Panc1 (cell line): ENCODE measurements at regions not wholly inside any gene's neighbourhood (a gene's known extent, or its start where the extent isn't known, plus 50 kb on each side); places are given as distances from the start of the nearest gene placed in this dataset.

Experiments
- ATAC-seq: fragments of 200-7000 bp; cut with Tn5 transposase; 2 replicates; pipeline ENCODE4 v1.9.1; 2020; ENCODE audit warnings: mild to moderate bottlenecking, moderate library complexity
- BruUV-seq: library from RNA; stranded (reverse); fragments of 400-500 nt; replicated peaks from 2 replicates; lab custom pipeline; 2021; lab: Mats Ljungman, UMichigan
- CTCF ChIA-PET: fragments of 300-600 bp; sonication (Branson Sonifier 250); formaldehyde crosslinking; loops from one replicate; lab custom pipeline; 2022; ENCODE audit warnings: antibody characterized with exemption; lab: Charles Lee
- POLR2A ChIA-PET: fragments of 300-600 bp; sonication (Branson Sonifier 250); formaldehyde crosslinking; loops from one replicate; lab custom pipeline; 2022; ENCODE audit warnings: antibody characterized with exemption; lab: Charles Lee
- DNase-seq: peaks from one replicate; pipeline ENCODE4 v3.0.0-alpha.2; 2010; ENCODE audit warnings: low read depth, low spot score
- H3K27ac ChIP-seq: 2 replicates; pipeline ENCODE4 v1.5.1; 2011; ENCODE audit warnings: mild to moderate bottlenecking, low read length, inconsistent platforms
- H3K27me3 ChIP-seq: fragments of 200-500 bp; sonication (Bioruptor generic); 2 replicates; pipeline ENCODE4 v1.6.0; 2014; ENCODE audit warnings: low read length, inconsistent platforms; ENCODE audit not compliant: control insufficient read depth, insufficient read depth
- H3K36me3 ChIP-seq: fragments of 200-500 bp; sonication (Bioruptor generic); 2 replicates; pipeline ENCODE4 v1.5.1; 2014; ENCODE audit warnings: inconsistent platforms, mild to moderate bottlenecking, low read length, moderate library complexity; ENCODE audit not compliant: control insufficient read depth, insufficient read depth
- H3K4me1 ChIP-seq: 2 replicates; pipeline ENCODE4 v1.5.1; 2011; ENCODE audit warnings: inconsistent platforms, mild to moderate bottlenecking, low read length, moderate library complexity; ENCODE audit not compliant: control insufficient read depth, insufficient read depth
- H3K4me3 ChIP-seq, 2 experiments: 2 replicates each; pipeline ENCODE4 v1.5.1; 2011 to 2012; ENCODE audit warnings: low read depth in 2 of 2, low read length in 2 of 2, mild to moderate bottlenecking in 2 of 2, inconsistent platforms in 1 of 2, moderate library complexity in 1 of 2
- H3K9me3 ChIP-seq: fragments of 200-500 bp; sonication (Bioruptor generic); 2 replicates; pipeline ENCODE4 v1.5.1; 2014; ENCODE audit warnings: low read depth, mild to moderate bottlenecking, inconsistent platforms, low read length, moderate library complexity; ENCODE audit not compliant: control insufficient read depth, insufficient read depth
- POLR2AphosphoS5 ChIP-seq: IDR thresholded peaks from 2 replicates; pipeline ENCODE4 v1.6.1; 2012; ENCODE audit warnings: mild to moderate bottlenecking, low read depth, low read length, moderate library complexity
- REST ChIP-seq, 2 experiments: IDR thresholded peaks; 2 replicates each; pipeline ENCODE4 v1.6.1; 2011 to 2012; ENCODE audit warnings: low read depth in 2 of 2, control low read depth in 1 of 2, low read length in 1 of 2, mild to moderate bottlenecking in 1 of 2, moderate library complexity in 1 of 2; ENCODE audit not compliant: insufficient read depth in 1 of 2
- SIN3A ChIP-seq: IDR thresholded peaks from 2 replicates; pipeline ENCODE4 v1.6.1; 2012; ENCODE audit warnings: low read depth, mild to moderate bottlenecking, low read length, moderate library complexity, borderline replicate concordance; ENCODE audit not compliant: insufficient read depth
- TCF7L2 ChIP-seq: IDR thresholded peaks from 2 replicates; pipeline ENCODE4 v1.6.1; 2011; ENCODE audit warnings: mild to moderate bottlenecking, low read depth, low read length, inconsistent platforms
- in situ Hi-C: cut with HindIII; loops from 2 replicates; pipeline ENCODE4 v1.10.0; 2016; ENCODE audit warnings: low sequenced_read_pairs, low pct_unique_long_range_greater_than_20kb
- intact Hi-C: fragments of 100-400 bp; cut with micrococcal nuclease; formaldehyde crosslinking; loops from one replicate; pipeline ENCODE4 v1.10.0; 2022; ENCODE audit not compliant: unreplicated experiment
- TF ChIP-seq, protein P1 (sequence below): fragments of 450-650 bp; IDR thresholded peaks from 2 replicates; pipeline ENCODE4 v1.5.1; 2017; ENCODE audit warnings: mild to moderate bottlenecking

DNA sequence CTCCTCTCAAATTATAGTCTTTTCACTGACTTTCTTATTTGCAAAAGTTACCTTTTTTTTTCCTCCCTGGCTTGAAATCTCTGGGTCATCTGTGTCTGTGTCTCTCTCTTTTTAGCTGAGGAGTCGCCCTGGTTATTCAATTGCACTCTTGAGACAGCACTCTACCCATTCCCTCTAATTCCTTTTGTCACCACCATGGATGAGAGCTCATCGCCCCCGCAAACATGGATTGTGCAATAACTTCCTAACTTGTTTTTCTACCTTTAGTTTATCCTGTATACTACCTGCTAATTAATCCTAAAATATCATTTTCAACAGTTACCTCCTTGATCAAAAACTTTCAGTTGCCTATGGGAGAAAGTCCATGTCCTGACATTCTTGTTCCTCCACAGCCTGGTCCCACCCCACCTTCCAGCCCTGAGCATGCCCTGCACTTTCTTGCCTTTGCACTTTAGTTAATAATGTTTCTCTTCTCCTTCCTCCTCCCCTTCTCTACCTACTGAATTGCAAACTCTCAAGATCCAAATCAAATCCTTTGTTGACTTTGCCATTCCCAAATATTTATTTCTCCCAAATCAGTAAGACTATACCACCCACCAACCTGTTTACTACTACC is 110.4 kb upstream of the MAGI3 start:
- ChIA-PET CTCF (no interaction called here), POLR2A (no interaction called here)
- TF ChIP-seq POLR2AphosphoS5, result no peak
- TF ChIP-seq, protein P1, sequence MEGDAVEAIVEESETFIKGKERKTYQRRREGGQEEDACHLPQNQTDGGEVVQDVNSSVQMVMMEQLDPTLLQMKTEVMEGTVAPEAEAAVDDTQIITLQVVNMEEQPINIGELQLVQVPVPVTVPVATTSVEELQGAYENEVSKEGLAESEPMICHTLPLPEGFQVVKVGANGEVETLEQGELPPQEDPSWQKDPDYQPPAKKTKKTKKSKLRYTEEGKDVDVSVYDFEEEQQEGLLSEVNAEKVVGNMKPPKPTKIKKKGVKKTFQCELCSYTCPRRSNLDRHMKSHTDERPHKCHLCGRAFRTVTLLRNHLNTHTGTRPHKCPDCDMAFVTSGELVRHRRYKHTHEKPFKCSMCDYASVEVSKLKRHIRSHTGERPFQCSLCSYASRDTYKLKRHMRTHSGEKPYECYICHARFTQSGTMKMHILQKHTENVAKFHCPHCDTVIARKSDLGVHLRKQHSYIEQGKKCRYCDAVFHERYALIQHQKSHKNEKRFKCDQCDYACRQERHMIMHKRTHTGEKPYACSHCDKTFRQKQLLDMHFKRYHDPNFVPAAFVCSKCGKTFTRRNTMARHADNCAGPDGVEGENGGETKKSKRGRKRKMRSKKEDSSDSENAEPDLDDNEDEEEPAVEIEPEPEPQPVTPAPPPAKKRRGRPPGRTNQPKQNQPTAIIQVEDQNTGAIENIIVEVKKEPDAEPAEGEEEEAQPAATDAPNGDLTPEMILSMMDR, result no peak
- in situ Hi-C loops (no loop called here), intact Hi-C loops (no loop called here)
- H3K4me3 ChIP-seq, result no peak overlapping the region
- H3K27ac ChIP-seq, result no peak overlapping the region
- H3K9me3 ChIP-seq, result no peaks in the 10 kb centered on the region
- no peaks in the 10 kb centered on the region for H3K36me3 ChIP-seq
- ATAC-seq (no peak), DNase-seq (no peak)
- H3K27me3 ChIP-seq, result peaks cover 5% of the 10 kb centered on the region; the same call in 1 of the 2 replicates
- H3K4me1 ChIP-seq, result no peaks in the 10 kb centered on the region
- no TSS peak for BruUV-seq

- in situ Hi-C loops (no loop called here), intact Hi-C loops (no loop called here)
- ATAC-seq, result no peak
- ChIA-PET CTCF (no interaction called here), POLR2A (no interaction called here)
- no peaks in the 10 kb centered on the region for H3K36me3 ChIP-seq
- H3K4me1 ChIP-seq, result no peaks in the 10 kb centered on the region
- H3K27me3 ChIP-seq, result peaks cover 5% of the 10 kb centered on the region; the same call in 1 of the 2 replicates
- no peak overlapping the region for H3K4me3 ChIP-seq
- H3K27ac ChIP-seq, result no peak overlapping the region
- no peaks in the 10 kb centered on the region for H3K9me3 ChIP-seq
- no peak for DNase-seq
- no TSS peak for BruUV-seq
- no peak for TF ChIP-seq TCF7L2
- no peak for TF ChIP-seq SIN3A
- no peak for TF ChIP-seq REST (IDR thresholded peaks at IDR 0.05; ENCODE audit: insufficient read depth in 1 of 2, low read depth in 2 of 2, low read length in 1 of 2)
- TF ChIP-seq, protein P1, result no peak
- TF ChIP-seq POLR2AphosphoS5, result no peak
Observed at GRCh38 chr1:113280581-113280980, 109.7 kb upstream of the MAGI3 start.
